Peyer's patch (tissue), 4 donors: ENCODE measurements at regions not wholly inside any gene's neighbourhood (a gene's known extent, or its start where the extent isn't known, plus 50 kb on each side); places are given as distances from the start of the nearest gene placed in this dataset.

Experiments used
- CTCF ChIP-seq, 6 experiments: fragments of 450-650 bp in 4 of 6; fragments of 200-600 bp in 2 of 6; sonication (generic) in 1 of 6; IDR thresholded peaks; one replicate each; pipeline ENCODE4 v1.5.1; 2017 to 2019; ENCODE audit warnings: antibody characterized with exemption in 6 of 6, mild to moderate bottlenecking in 3 of 6, moderate library complexity in 1 of 6
- POLR2A ChIP-seq, 2 donors: fragments of 450-650 bp; IDR thresholded peaks; one replicate each; pipeline ENCODE4 v1.5.1; 2017; ENCODE audit warnings: antibody characterized with exemption in 2 of 2, mild to moderate bottlenecking in 2 of 2, moderate library complexity in 2 of 2

- TF ChIP-seq POLR2A (IDR thresholded peaks at IDR 0.05) = no peak
- TF ChIP-seq CTCF (IDR thresholded peaks at IDR 0.05) = no peak
These were observed 129.1 kb upstream of the BOD1 start for GRCh38 chr5:173745557-173745956.
